ENCODE measurements at regions not wholly inside any gene's neighbourhood (a gene's known extent, or its start where the extent isn't known, plus 50 kb on each side); places are given as distances from the start of the nearest gene placed in this dataset.

DNA sequence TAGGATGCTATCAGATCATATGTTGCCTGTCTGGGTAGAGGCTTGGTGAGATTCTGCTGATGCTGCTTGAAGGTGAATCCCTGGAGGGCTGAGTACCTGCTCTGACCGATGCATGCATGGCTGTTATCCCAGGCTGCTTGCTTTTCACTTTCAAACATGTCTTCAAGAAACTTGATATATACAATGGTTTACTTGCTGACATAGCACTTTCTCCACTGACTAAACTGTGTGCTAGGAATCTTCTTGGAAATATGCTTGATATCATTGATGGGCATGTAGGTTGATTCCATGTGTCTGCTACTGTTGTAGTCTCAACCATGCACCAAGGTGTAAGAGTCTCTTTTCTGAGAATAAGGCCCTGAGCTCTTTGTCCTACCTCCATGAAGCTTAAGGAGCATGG is 79.6 kb upstream of the WDR1 start:
- POLR2A ChIA-PET = no interaction called here
- Histone ChIP-seq H3K79me2 (ENCODE audit: control insufficient read depth, insufficient read depth, low read length) (no peaks in the 10 kb centered on the region), H3K4me3 (no peak overlapping the region), H3K27me3 (replicated peaks in 1 of 2; ENCODE audit: control insufficient read depth in 2 of 2, insufficient read depth in 2 of 2, low read length in 1 of 2) (no peaks in the 10 kb centered on the region), H3K4me2 (ENCODE audit: control insufficient read depth, insufficient read depth) (no peak overlapping the region), H4K20me1 (ENCODE audit: control insufficient read depth, insufficient read depth) (no peaks in the 10 kb centered on the region), H2AFZ (ENCODE audit: control insufficient read depth, low read depth, low read length) (no peak overlapping the region), H3K27ac (ENCODE audit: control insufficient read depth, insufficient read depth) (no peak overlapping the region), H3K9ac (ENCODE audit: control insufficient read depth, insufficient read depth, low read length) (no peak overlapping the region), H3K36me3 (ENCODE audit: control insufficient read depth in 2 of 2, insufficient read depth in 2 of 2, low read length in 1 of 2) (no peaks in the 10 kb centered on the region), H3K4me1 (ENCODE audit: control insufficient read depth, insufficient read depth, low read length) (no peaks in the 10 kb centered on the region), H3K9me3 (replicated peaks; ENCODE audit: control insufficient read depth, insufficient read depth, low read length) (no peaks in the 10 kb centered on the region)
- TF ChIP-seq, protein P1, sequence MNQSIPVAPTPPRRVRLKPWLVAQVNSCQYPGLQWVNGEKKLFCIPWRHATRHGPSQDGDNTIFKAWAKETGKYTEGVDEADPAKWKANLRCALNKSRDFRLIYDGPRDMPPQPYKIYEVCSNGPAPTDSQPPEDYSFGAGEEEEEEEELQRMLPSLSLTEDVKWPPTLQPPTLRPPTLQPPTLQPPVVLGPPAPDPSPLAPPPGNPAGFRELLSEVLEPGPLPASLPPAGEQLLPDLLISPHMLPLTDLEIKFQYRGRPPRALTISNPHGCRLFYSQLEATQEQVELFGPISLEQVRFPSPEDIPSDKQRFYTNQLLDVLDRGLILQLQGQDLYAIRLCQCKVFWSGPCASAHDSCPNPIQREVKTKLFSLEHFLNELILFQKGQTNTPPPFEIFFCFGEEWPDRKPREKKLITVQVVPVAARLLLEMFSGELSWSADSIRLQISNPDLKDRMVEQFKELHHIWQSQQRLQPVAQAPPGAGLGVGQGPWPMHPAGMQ (IDR thresholded peaks at IDR 0.05; ENCODE audit: borderline replicate concordance) = no peak
- TF ChIP-seq SMC3 (IDR thresholded peaks at IDR 0.05; ENCODE audit: borderline replicate concordance, low read length) = no peak
- TF ChIP-seq GABPA (IDR thresholded peaks at IDR 0.05; ENCODE audit: low read depth) = no peak
- TF ChIP-seq E2F4 (IDR thresholded peaks at IDR 0.05; ENCODE audit: low read depth, low read length) = no peak
- no peak for TF ChIP-seq CBX3 (IDR thresholded peaks at IDR 0.05; ENCODE audit: borderline replicate concordance, low read depth)
- TF ChIP-seq ZBED1 (IDR thresholded peaks at IDR 0.05; ENCODE audit: borderline replicate concordance) = no peak
- TF ChIP-seq SRF (IDR thresholded peaks at IDR 0.05; ENCODE audit: low read depth in 2 of 2, low read length in 2 of 2) = no peak
- TF ChIP-seq BRCA1 (IDR thresholded peaks at IDR 0.05; ENCODE audit: low read depth, low read length) = no peak
- TF ChIP-seq PML (IDR thresholded peaks at IDR 0.05; ENCODE audit: low read length) = no peak
- TF ChIP-seq TCF3 (IDR thresholded peaks at IDR 0.05; ENCODE audit: borderline replicate concordance, insufficient read depth, low read depth, low read length) = no peak
- TF ChIP-seq ZNF384 (IDR thresholded peaks at IDR 0.05; ENCODE audit: borderline replicate concordance, low read depth, low read length) = no peak
- TF ChIP-seq ZZZ3 (IDR thresholded peaks at IDR 0.05; ENCODE audit: control insufficient read depth, insufficient read length, low read depth) = no peak
- TF ChIP-seq CHD1 (IDR thresholded peaks at IDR 0.05; ENCODE audit: low read depth, low read length) = no peak
- no peak for TF ChIP-seq ZNF622 (IDR thresholded peaks at IDR 0.05)
- no peak for TF ChIP-seq SPI1 (IDR thresholded peaks at IDR 0.05; ENCODE audit: borderline replicate concordance, insufficient read depth, low read depth, low read length)
- TF ChIP-seq MEF2A (IDR thresholded peaks at IDR 0.05; ENCODE audit: insufficient read depth, low read depth, low read length) = no peak
- TF ChIP-seq RAD51 (IDR thresholded peaks at IDR 0.05) = no peak
- TF ChIP-seq CHD4 (IDR thresholded peaks at IDR 0.05) = no peak
- no peak for TF ChIP-seq IKZF2 (IDR thresholded peaks at IDR 0.05)
- WGBS (ENCODE audit: insufficient coverage, insufficient replicate concordance, low lambda C conversion rate, missing lambda C conversion rate) = 0% methylated on average over 1 of the region's 1 CpG
- CTCF ChIA-PET = no interaction called here
- ATAC-seq (no peak), FAIRE-seq (no peak), DNase-seq (ENCODE audit: low read depth, low spot score) (no peak)
- SMC1A ChIA-PET (ENCODE audit: uncharacterized antibody, unreplicated experiment) = no interaction called here
- intact Hi-C loops (cut with micrococcal nuclease; ENCODE audit: unreplicated experiment) (loop anchor here (5.0 kb wide), 1 partner anchor 41 kb away; no protein-coding TSS in a partner anchor), in situ Hi-C loops (cut with MboI) (no loop called here)
- BruUV-seq (replicated peaks) = no TSS peak
- RAD21 ChIA-PET (ENCODE audit: unreplicated experiment) = no interaction called here
